Glutamatergic neuron (in vitro differentiated cells): ENCODE measurements at regions not wholly inside any gene's neighbourhood (a gene's known extent, or its start where the extent isn't known, plus 50 kb on each side); places are given as distances from the start of the nearest gene placed in this dataset.
"Not testable (repeated sequence)": the region's sequence is repeated elsewhere in the genome, so short reads cannot be mapped to it uniquely, and the experiment has no call there.

ENCODE experiments used
- DNase-seq: peaks from one replicate; pipeline ENCODE4 v3.0.0; 2022
- H3K27ac Mint-ChIP-seq: one replicate; pipeline ENCODE4 v1.8.0; 2020; ENCODE audit warnings: mild to moderate bottlenecking, mixed read lengths, inconsistent platforms; ENCODE audit not compliant: unreplicated experiment
- H3K27me3 Mint-ChIP-seq: one replicate; pipeline ENCODE4 v1.8.0; 2020; ENCODE audit warnings: mild to moderate bottlenecking, moderate library complexity, mixed read lengths, inconsistent platforms; ENCODE audit not compliant: unreplicated experiment
- H3K36me3 Mint-ChIP-seq: one replicate; pipeline ENCODE4 v1.8.0; 2020; ENCODE audit warnings: mild to moderate bottlenecking, mixed read lengths, inconsistent platforms; ENCODE audit not compliant: unreplicated experiment
- H3K4me1 Mint-ChIP-seq: one replicate; pipeline ENCODE4 v1.8.0; 2020; ENCODE audit warnings: mild to moderate bottlenecking, low read depth, mixed read lengths, inconsistent platforms; ENCODE audit not compliant: unreplicated experiment
- H3K4me3 Mint-ChIP-seq: one replicate; pipeline ENCODE4 v1.8.0; 2020; ENCODE audit warnings: mild to moderate bottlenecking, mixed read lengths, inconsistent platforms; ENCODE audit not compliant: unreplicated experiment
- H3K9me3 Mint-ChIP-seq: one replicate; pipeline ENCODE4 v1.8.0; 2020; ENCODE audit warnings: mild to moderate bottlenecking, moderate library complexity, mixed read lengths, inconsistent platforms; ENCODE audit not compliant: unreplicated experiment
- CTCF ChIP-seq: fragments of 200-600 bp; sonication (generic); IDR thresholded peaks from one replicate; pipeline ENCODE4 v1.5.0; 2021; ENCODE audit not compliant: partially characterized antibody, unreplicated experiment

- Mint-ChIP-seq H3K27me3 (peaks cover 9% of the 10 kb centered on the region), H3K4me1 (peaks cover 18% of the 10 kb centered on the region), H3K9me3 (peaks cover 5% of the 10 kb centered on the region), H3K27ac (no peak overlapping the region), H3K4me3 (no peak overlapping the region), H3K36me3 (no peaks in the 10 kb centered on the region)
- DNase-seq: no peak
- no peak for TF ChIP-seq CTCF
These were observed 129.0 kb upstream of the CIBAR2 start for GRCh38 chr16:85240982-85241924.

DNA sequence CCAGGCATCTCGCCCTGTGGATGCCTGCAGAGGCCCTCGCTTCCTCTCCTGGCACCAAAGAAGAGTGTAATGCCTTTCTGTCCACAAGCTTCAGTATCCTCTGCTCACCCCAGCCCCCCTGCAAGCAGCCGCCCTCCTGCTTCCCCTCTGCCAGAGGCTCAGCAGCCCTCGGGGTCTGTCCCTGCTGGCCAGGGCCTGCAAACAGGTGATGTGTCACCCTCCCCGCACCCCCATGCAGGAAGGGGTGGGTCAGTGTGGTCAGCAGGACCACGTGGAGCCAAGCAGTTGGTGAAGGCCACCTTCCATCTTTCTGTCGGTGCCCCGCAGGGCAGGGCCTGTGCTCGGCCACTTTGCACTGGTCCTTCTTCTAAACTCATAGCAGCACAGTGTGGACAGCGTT is 129.9 kb upstream of the CIBAR2 start:
- Mint-ChIP-seq H3K27me3 (peaks cover 4% of the 10 kb centered on the region), H3K4me3 (no peak overlapping the region), H3K36me3 (no peaks in the 10 kb centered on the region), H3K9me3 (peaks cover 9% of the 10 kb centered on the region), H3K4me1 (peaks cover 20% of the 10 kb centered on the region), H3K27ac (no peak overlapping the region)
- DNase-seq: no peak
- TF ChIP-seq CTCF: no peak

DNA sequence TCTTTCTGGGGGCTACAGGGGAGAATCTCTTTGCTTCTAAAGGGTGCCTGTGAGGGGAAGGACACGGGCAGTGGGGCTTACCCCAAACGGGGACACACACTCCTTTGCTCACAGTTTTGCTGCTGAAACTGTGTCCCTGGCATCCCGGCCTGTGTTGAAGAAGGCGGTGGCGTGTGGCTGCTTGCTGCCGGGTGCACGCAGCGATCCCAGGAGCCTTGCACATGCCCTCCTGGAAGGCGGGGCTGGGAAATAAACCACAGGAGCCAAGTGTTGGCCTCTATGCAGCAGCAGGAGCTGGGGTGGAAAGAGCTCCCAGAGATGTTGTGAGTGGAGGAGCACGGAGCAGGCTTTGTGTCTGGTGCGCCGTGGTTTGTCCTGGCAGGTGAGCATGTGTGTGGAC is 131.0 kb upstream of the CIBAR2 start:
- H3K9me3 Mint-ChIP-seq: peaks cover 12% of the 10 kb centered on the region
- peak overlapping the region; percentile 9 for H3K27ac Mint-ChIP-seq
- TF ChIP-seq CTCF: no peak
- no peak for DNase-seq
- H3K4me3 Mint-ChIP-seq: no peak overlapping the region
- peaks cover 3% of the 10 kb centered on the region for H3K27me3 Mint-ChIP-seq
- no peaks in the 10 kb centered on the region for H3K36me3 Mint-ChIP-seq
- peaks cover 24% of the 10 kb centered on the region for H3K4me1 Mint-ChIP-seq

DNA sequence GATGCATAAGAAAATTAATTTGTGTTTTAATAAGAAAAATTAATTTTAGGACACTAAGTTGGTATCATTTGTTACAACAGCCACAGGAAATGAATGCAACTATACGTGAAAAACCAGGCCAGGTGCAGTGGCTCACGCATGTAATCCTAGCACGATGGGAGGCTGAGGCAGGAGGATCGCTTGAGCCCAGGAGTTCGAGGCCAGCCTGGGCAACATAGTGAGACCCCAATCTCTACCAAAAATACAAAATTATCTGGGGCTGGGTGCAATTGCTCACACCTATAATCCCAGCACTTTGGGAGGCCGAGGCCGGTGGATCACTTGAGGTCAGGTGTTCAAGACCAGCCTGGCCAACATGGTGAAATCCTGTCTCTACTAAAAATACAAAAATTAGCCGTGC is 132.2 kb upstream of the CIBAR2 start:
- H3K27me3 Mint-ChIP-seq, DNase-seq, H3K4me3 Mint-ChIP-seq, H3K36me3 Mint-ChIP-seq, H3K27ac Mint-ChIP-seq: not testable (repeated sequence)
- peaks cover 13% of the 10 kb centered on the region for H3K9me3 Mint-ChIP-seq
- peaks cover 27% of the 10 kb centered on the region for H3K4me1 Mint-ChIP-seq

- DNase-seq: peak; percentile 79
- Mint-ChIP-seq H3K27me3 (peaks cover 8% of the 10 kb centered on the region), H3K27ac (peak overlapping the region; percentile 59), H3K9me3 (peaks cover 13% of the 10 kb centered on the region), H3K36me3 (no peaks in the 10 kb centered on the region), H3K4me3 (peak overlapping the region; percentile 7), H3K4me1 (peaks cover 23% of the 10 kb centered on the region)
- TF ChIP-seq CTCF: peak; percentile 72
These were observed 133.3 kb upstream of the CIBAR2 start for GRCh38 chr16:85245307-85246172.
